ENCODE measurements at regions not wholly inside any gene's neighbourhood (a gene's known extent, or its start where the extent isn't known, plus 50 kb on each side); places are given as distances from the start of the nearest gene placed in this dataset.
"Not testable (repeated sequence)": the region's sequence is repeated elsewhere in the genome, so short reads cannot be mapped to it uniquely, and the experiment has no call there.

GRCh38 chr18:52228166-52228565 is 111.8 kb upstream of the DCC start:
- DNase-seq (ENCODE audit: insufficient read length, low spot score): no peak
- FAIRE-seq: no peak

- FAIRE-seq: no peak
- DNase-seq (ENCODE audit: insufficient read length, low spot score): no peak
Observed at GRCh38 chr18:52236131-52236530, 103.9 kb upstream of the DCC start.

- DNase-seq (ENCODE audit: insufficient read length, low spot score): no peak
- no peak for FAIRE-seq
Observed at GRCh38 chr18:52237551-52237950, 102.4 kb upstream of the DCC start.

GRCh38 chr18:52242711-52243110 is 97.3 kb upstream of the DCC start:
- DNase-seq (ENCODE audit: insufficient read length, low spot score) (no peak), FAIRE-seq (no peak)

GRCh38 chr18:52244658-52245057 is 95.3 kb upstream of the DCC start:
- no peak for FAIRE-seq
- no peak for DNase-seq (ENCODE audit: insufficient read length, low spot score)

GRCh38 chr18:52254367-52254766 is 85.6 kb upstream of the DCC start:
- DNase-seq (ENCODE audit: insufficient read length, low spot score): no peak
- no peak for FAIRE-seq

- FAIRE-seq; DNase-seq (ENCODE audit: insufficient read length, low spot score): not testable (repeated sequence)
Observed at GRCh38 chr18:52257417-52257816, 82.6 kb upstream of the DCC start.

- DNase-seq (ENCODE audit: insufficient read length, low spot score) (no peak), FAIRE-seq (no peak)
Observed at GRCh38 chr18:52275817-52276216, 64.2 kb upstream of the DCC start.

GRCh38 chr18:52277785-52278184 is 62.2 kb upstream of the DCC start:
- FAIRE-seq: no peak
- no peak for DNase-seq (ENCODE audit: insufficient read length, low spot score)

GRCh38 chr18:52278191-52278590 is 61.8 kb upstream of the DCC start:
- DNase-seq (ENCODE audit: insufficient read length, low spot score): no peak
- no peak for FAIRE-seq

- no peak for DNase-seq (ENCODE audit: insufficient read length, low spot score)
- no peak for FAIRE-seq
Observed at GRCh38 chr18:52280702-52281101, 59.3 kb upstream of the DCC start.

- FAIRE-seq (no peak), DNase-seq (ENCODE audit: insufficient read length, low spot score) (no peak)
Observed at GRCh38 chr18:52283927-52284326, 56.1 kb upstream of the DCC start.

- no peak for FAIRE-seq
Observed at GRCh38 chr18:52286675-52287074, 53.3 kb upstream of the DCC start.

GRCh38 chr18:52287151-52287550 is 52.8 kb upstream of the DCC start:
- no peak for FAIRE-seq
- DNase-seq (ENCODE audit: insufficient read length, low spot score): no peak

More at GRCh38 chr18:52286675-52287074, 53.3 kb upstream of the DCC start:
- no peak for DNase-seq (ENCODE audit: insufficient read length, low spot score)

- no peak for FAIRE-seq
- peak; percentile 3 for DNase-seq (ENCODE audit: insufficient read length, low spot score)
Observed at GRCh38 chr18:52288403-52289004, 51.5 kb upstream of the DCC start.

- no peak for FAIRE-seq
- no peak for DNase-seq (ENCODE audit: insufficient read length, low spot score)
Observed at GRCh38 chr18:52289392-52289791, 50.6 kb upstream of the DCC start.
